ENCODE measurements at regions not wholly inside any gene's neighbourhood (a gene's known extent, or its start where the extent isn't known, plus 50 kb on each side); places are given as distances from the start of the nearest gene placed in this dataset.

DNA sequence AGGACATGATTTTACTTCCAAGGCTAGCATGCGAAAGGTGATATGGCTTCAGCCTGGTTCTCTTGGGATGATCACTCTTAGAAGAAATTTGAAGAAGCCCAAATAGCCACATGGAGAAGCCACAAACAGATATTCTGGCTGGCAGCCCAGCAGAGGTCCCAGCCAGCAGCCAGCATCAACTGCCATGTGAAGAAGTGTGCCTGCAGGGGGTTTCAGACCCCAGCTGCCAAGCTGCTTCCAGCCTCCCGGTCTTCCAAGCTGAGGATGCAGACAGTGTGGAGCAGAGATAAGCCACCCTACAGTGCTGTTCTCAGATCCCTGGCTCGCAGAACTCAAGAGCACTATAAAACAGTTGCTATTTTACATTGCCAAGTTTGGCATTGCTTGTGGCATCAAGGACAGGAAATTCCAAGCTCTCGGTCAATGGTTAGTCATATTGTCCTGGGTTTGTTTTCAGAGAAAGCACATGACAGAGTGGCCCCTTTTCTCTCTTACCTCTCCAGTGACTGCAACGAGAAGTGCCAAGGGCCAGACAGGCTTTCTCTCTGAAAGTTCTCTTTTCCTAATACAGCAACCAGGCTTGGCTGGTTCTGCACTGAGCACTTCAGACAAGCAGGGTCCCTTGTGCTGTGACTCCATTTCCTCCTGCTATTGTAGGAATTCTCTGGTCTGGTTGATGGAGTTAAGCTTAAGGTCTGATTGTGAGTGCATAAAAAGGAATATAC, 223.7 kb downstream of the ANKRD30B start:
- no peaks in the 10 kb centered on the region for H3K79me1 ChIP-seq (ENCODE audit: low read depth in 1 of 2, low read length in 2 of 2)
- ChIA-PET POLR2A (ENCODE audit: unreplicated experiment) (no interaction called here), CTCF (no interaction called here)
- H2BK20ac ChIP-seq (ENCODE audit: low read depth, low read length), result no peak overlapping the region
- in situ Hi-C loops (cut with MboI; ENCODE audit: low sequenced_read_pairs) (loop anchor here (10.0 kb wide), 1 partner anchor 57 kb away; no protein-coding TSS in a partner anchor), intact Hi-C loops (cut with micrococcal nuclease) (no loop called here), dilution Hi-C loops (cut with HindIII; ENCODE audit: low sequenced_read_pairs, unreplicated experiment) (no loop called here)
- H3K23ac ChIP-seq (ENCODE audit: low read depth, low read length), result no peak overlapping the region
- no peak overlapping the region for H3K9ac ChIP-seq (ENCODE audit: low read depth, low read length)
- no peaks in the 10 kb centered on the region for H3K36me3 ChIP-seq (ENCODE audit: control insufficient read depth, insufficient read depth, low read length)
- H4K91ac ChIP-seq (ENCODE audit: insufficient read depth, low read depth, low read length), result no peak overlapping the region
- no peak overlapping the region for H2AFZ ChIP-seq (replicated peaks; ENCODE audit: low read length, poor library complexity)
- no peaks in the 10 kb centered on the region for H3K27me3 ChIP-seq (ENCODE audit: control insufficient read depth, insufficient read depth, low read length)
- H3K4ac ChIP-seq (ENCODE audit: low read depth, low read length), result no peak overlapping the region
- BruUV-seq (replicated peaks), result no TSS peak
- H3K9me1 ChIP-seq (ENCODE audit: insufficient read depth, low read length), result no peaks in the 10 kb centered on the region
- H3K4me1 ChIP-seq (ENCODE audit: control insufficient read depth, insufficient read depth, low read length), result no peaks in the 10 kb centered on the region
- H3K27ac ChIP-seq (ENCODE audit: insufficient read depth, low read length), result no peak overlapping the region
- ATAC-seq (ENCODE audit: low read depth) (no peak), DNase-seq (no peak)
- no peak for TF ChIP-seq RAD21 (IDR thresholded peaks at IDR 0.05; ENCODE audit: low read length)
- TF ChIP-seq MAZ (IDR thresholded peaks at IDR 0.05; ENCODE audit: borderline replicate concordance, low read depth, low read length), result no peak
- no peak for TF ChIP-seq CEBPB (IDR thresholded peaks at IDR 0.05; ENCODE audit: low read depth, low read length)
- no peak for TF ChIP-seq CHD1 (IDR thresholded peaks at IDR 0.05; ENCODE audit: low read depth, low read length)
- TF ChIP-seq NFE2L2 (IDR thresholded peaks at IDR 0.05; ENCODE audit: low read depth, low read length), result no peak
- no peak for TF ChIP-seq RCOR1 (IDR thresholded peaks at IDR 0.05; ENCODE audit: insufficient replicate concordance, low read length)
- no peak for TF ChIP-seq MAFK (IDR thresholded peaks at IDR 0.05; ENCODE audit: low read depth, low read length)
- TF ChIP-seq, protein P1, sequence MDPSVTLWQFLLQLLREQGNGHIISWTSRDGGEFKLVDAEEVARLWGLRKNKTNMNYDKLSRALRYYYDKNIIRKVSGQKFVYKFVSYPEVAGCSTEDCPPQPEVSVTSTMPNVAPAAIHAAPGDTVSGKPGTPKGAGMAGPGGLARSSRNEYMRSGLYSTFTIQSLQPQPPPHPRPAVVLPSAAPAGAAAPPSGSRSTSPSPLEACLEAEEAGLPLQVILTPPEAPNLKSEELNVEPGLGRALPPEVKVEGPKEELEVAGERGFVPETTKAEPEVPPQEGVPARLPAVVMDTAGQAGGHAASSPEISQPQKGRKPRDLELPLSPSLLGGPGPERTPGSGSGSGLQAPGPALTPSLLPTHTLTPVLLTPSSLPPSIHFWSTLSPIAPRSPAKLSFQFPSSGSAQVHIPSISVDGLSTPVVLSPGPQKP (IDR thresholded peaks at IDR 0.05; ENCODE audit: borderline replicate concordance, low read depth, low read length), result no peak
- TF ChIP-seq, protein P2, sequence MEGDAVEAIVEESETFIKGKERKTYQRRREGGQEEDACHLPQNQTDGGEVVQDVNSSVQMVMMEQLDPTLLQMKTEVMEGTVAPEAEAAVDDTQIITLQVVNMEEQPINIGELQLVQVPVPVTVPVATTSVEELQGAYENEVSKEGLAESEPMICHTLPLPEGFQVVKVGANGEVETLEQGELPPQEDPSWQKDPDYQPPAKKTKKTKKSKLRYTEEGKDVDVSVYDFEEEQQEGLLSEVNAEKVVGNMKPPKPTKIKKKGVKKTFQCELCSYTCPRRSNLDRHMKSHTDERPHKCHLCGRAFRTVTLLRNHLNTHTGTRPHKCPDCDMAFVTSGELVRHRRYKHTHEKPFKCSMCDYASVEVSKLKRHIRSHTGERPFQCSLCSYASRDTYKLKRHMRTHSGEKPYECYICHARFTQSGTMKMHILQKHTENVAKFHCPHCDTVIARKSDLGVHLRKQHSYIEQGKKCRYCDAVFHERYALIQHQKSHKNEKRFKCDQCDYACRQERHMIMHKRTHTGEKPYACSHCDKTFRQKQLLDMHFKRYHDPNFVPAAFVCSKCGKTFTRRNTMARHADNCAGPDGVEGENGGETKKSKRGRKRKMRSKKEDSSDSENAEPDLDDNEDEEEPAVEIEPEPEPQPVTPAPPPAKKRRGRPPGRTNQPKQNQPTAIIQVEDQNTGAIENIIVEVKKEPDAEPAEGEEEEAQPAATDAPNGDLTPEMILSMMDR (conservative IDR thresholded peaks at IDR 0.05; ENCODE audit: low read depth, low read length), result no peak
- TF ChIP-seq POLR2A (IDR thresholded peaks at IDR 0.05; ENCODE audit: low read depth, low read length), result no peak
- TF ChIP-seq RFX5 (IDR thresholded peaks at IDR 0.05; ENCODE audit: low read depth, low read length), result no peak
- no peak for TF ChIP-seq FOS (IDR thresholded peaks at IDR 0.05; ENCODE audit: low read depth, low read length)
- TF ChIP-seq SMC3 (IDR thresholded peaks at IDR 0.05; ENCODE audit: low read depth, low read length), result no peak
- no peak for TF ChIP-seq MXI1 (IDR thresholded peaks at IDR 0.05; ENCODE audit: borderline replicate concordance, low read depth, low read length)
- TF ChIP-seq, protein P3, sequence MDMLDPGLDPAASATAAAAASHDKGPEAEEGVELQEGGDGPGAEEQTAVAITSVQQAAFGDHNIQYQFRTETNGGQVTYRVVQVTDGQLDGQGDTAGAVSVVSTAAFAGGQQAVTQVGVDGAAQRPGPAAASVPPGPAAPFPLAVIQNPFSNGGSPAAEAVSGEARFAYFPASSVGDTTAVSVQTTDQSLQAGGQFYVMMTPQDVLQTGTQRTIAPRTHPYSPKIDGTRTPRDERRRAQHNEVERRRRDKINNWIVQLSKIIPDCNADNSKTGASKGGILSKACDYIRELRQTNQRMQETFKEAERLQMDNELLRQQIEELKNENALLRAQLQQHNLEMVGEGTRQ (IDR thresholded peaks at IDR 0.05; ENCODE audit: low read depth, low read length), result no peak
- no peaks in the 10 kb centered on the region for H4K20me1 ChIP-seq (ENCODE audit: insufficient read depth, low read length)
- H3K9me3 ChIP-seq (ENCODE audit: control insufficient read depth, insufficient read depth, low read length), result peaks cover 20% of the 10 kb centered on the region
- H3K4me2 ChIP-seq (ENCODE audit: low read depth, low read length), result no peak overlapping the region
- no peak overlapping the region for H2AK9ac ChIP-seq (replicated peaks; ENCODE audit: low read depth, low read length, poor library complexity)
- no peak overlapping the region for H4K5ac ChIP-seq (ENCODE audit: low read depth, low read length)
- no peak overlapping the region for H3K56ac ChIP-seq (ENCODE audit: extremely low read depth, insufficient read depth, low read length)
- no peak overlapping the region for H2AK5ac ChIP-seq (ENCODE audit: low read depth, low read length)
- H4K8ac ChIP-seq (ENCODE audit: low read depth in 2 of 2, low read length in 2 of 2), result no peak overlapping the region
- no CpG with 5 or more reads among the region's 5 CpGs for WGBS, 2 experiments (ENCODE audit: extremely low coverage in 2 of 2, insufficient read length in 1 of 2)
- H2BK15ac ChIP-seq (ENCODE audit: low read depth, low read length), result no peak overlapping the region
- H2BK120ac ChIP-seq (ENCODE audit: low read depth, low read length), result no peak overlapping the region
- no peak overlapping the region for H2BK5ac ChIP-seq (ENCODE audit: low read depth, low read length, poor library complexity, severe bottlenecking)
- no peak overlapping the region for H3K4me3 ChIP-seq (ENCODE audit: insufficient read depth, low read depth, low read length)
- no peak overlapping the region for H3K18ac ChIP-seq (ENCODE audit: low read depth, low read length)
- no peak overlapping the region for H3K14ac ChIP-seq (replicated peaks; ENCODE audit: low read depth, low read length)
